ENCODE measurements at regions not wholly inside any gene's neighbourhood (a gene's known extent, or its start where the extent isn't known, plus 50 kb on each side); places are given as distances from the start of the nearest gene placed in this dataset.

DNA sequence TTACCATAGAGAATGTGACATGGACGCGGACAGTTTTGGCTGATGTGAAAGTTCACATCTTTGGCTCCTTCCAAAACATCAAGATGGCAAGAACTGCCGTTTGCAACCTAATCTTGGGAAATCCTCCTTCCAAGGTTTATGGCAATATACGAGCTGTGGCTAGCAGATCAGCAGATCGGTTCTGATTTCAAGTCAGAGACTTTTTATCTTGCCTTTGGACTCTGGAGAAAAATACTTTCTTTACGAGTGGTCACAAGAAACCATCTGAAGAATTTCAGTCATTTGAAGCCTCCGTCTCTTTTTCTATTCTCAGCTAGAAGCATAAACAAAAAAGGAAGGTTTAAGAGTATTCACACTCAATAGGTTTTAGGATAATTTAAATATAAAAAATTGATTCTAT lies 153.5 kb upstream of the MEIS2 start:
- no peak overlapping the region for H3K4me3 Mint-ChIP-seq
- Histone ChIP-seq H3K79me2 (ENCODE audit: low read depth) (no peaks in the 10 kb centered on the region), H3K27ac (no peak overlapping the region), H3K36me3 (no peaks in the 10 kb centered on the region), H3K9ac (no peak overlapping the region), H3K4me2 (no peak overlapping the region), H2AFZ (replicated peaks) (peak overlapping the region; percentile 52), H3K4me3 (no peak overlapping the region), H3F3A (ENCODE audit: low read depth) (no peaks in the 10 kb centered on the region), H3K4me1 (no peaks in the 10 kb centered on the region), H4K20me1 (ENCODE audit: low read depth) (no peaks in the 10 kb centered on the region), H3K27me3 (no peaks in the 10 kb centered on the region), H3K9me3 (ENCODE audit: low read depth) (no peaks in the 10 kb centered on the region)
- H3K4me1 Mint-ChIP-seq: no peaks in the 10 kb centered on the region
- no peaks in the 10 kb centered on the region for H3K36me3 Mint-ChIP-seq
- DNase-seq (ENCODE audit: low spot score): no peak
- TF ChIP-seq EZH2 (IDR thresholded peaks at IDR 0.05) (no peak), EZH2phosphoT487 (IDR thresholded peaks at IDR 0.05) (no peak)
- TF ChIP-seq, protein P1, sequence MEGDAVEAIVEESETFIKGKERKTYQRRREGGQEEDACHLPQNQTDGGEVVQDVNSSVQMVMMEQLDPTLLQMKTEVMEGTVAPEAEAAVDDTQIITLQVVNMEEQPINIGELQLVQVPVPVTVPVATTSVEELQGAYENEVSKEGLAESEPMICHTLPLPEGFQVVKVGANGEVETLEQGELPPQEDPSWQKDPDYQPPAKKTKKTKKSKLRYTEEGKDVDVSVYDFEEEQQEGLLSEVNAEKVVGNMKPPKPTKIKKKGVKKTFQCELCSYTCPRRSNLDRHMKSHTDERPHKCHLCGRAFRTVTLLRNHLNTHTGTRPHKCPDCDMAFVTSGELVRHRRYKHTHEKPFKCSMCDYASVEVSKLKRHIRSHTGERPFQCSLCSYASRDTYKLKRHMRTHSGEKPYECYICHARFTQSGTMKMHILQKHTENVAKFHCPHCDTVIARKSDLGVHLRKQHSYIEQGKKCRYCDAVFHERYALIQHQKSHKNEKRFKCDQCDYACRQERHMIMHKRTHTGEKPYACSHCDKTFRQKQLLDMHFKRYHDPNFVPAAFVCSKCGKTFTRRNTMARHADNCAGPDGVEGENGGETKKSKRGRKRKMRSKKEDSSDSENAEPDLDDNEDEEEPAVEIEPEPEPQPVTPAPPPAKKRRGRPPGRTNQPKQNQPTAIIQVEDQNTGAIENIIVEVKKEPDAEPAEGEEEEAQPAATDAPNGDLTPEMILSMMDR (IDR thresholded peaks at IDR 0.05): no peak
- H3K27ac Mint-ChIP-seq: no peak overlapping the region
- H3K9me3 Mint-ChIP-seq: no peaks in the 10 kb centered on the region
- no peaks in the 10 kb centered on the region for H3K27me3 Mint-ChIP-seq (ENCODE audit: insufficient read depth, low read depth)

DNA sequence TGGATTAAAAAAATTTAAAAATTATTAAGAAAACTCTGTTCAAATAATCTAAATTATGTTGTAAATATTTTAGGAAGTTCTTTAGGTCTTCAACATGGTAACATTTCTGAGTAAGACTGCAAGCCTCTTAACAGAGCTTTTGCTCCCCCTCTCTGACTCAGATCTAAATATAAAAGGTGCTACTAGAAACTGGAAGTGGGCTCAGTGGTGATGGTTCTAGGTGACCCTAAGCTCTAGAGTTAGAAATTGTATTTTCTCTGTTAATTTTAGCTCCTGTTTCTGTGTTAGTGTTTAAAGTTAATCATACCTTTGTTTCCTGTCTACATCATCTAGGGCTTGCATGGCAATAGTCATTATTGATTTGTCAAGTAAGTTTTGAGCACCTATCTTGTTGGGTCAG lies 159.9 kb upstream of the MEIS2 start:
- TF ChIP-seq, protein P1 (IDR thresholded peaks at IDR 0.05): no peak
- TF ChIP-seq EZH2 (IDR thresholded peaks at IDR 0.05): no peak
- no peak for TF ChIP-seq EZH2phosphoT487 (IDR thresholded peaks at IDR 0.05)
- Mint-ChIP-seq H3K4me3 (no peak overlapping the region), H3K27me3 (ENCODE audit: insufficient read depth, low read depth) (peaks cover 4% of the 10 kb centered on the region)

DNA sequence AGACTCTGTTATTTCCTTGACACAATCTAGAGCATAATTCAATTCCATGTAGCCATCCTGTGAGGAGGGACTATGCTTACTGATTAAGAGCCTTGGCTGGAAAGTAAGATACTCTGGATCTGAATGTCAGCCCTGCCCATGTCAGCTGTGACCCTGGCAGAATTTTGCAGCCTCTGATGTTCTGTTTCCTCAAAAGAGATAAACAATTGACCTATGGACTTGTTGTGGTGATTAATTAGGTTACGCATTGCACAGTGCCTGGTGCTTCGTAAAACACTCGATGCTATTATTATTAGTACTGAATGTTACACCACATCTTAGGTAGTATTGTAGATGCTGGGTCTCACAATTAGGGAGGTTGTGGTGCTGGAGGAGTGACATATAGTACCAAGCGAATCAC lies 161.3 kb upstream of the MEIS2 start:
- no peak overlapping the region for H3K27ac ChIP-seq
- no peaks in the 10 kb centered on the region for H3K36me3 Mint-ChIP-seq
- no peak for TF ChIP-seq EZH2 (IDR thresholded peaks at IDR 0.05)
- TF ChIP-seq, protein P1 (IDR thresholded peaks at IDR 0.05): no peak
- TF ChIP-seq EZH2phosphoT487 (IDR thresholded peaks at IDR 0.05): no peak
- H3K9ac ChIP-seq: no peak overlapping the region
- H2AFZ ChIP-seq (replicated peaks): no peak overlapping the region
- peaks cover 4% of the 10 kb centered on the region for H3K27me3 Mint-ChIP-seq (ENCODE audit: insufficient read depth, low read depth)
- no peak for DNase-seq (ENCODE audit: low spot score)
- H3K4me1 ChIP-seq: peaks cover 7% of the 10 kb centered on the region
- H3K27me3 ChIP-seq: no peaks in the 10 kb centered on the region
- H3K4me3 ChIP-seq: no peak overlapping the region
- no peaks in the 10 kb centered on the region for H3K36me3 ChIP-seq
- no peaks in the 10 kb centered on the region for H3F3A ChIP-seq (ENCODE audit: low read depth)
- no peaks in the 10 kb centered on the region for H3K9me3 Mint-ChIP-seq
- peaks cover 5% of the 10 kb centered on the region for H3K4me1 Mint-ChIP-seq
- no peak overlapping the region for H3K4me2 ChIP-seq
- no peaks in the 10 kb centered on the region for H4K20me1 ChIP-seq (ENCODE audit: low read depth)
- no peak overlapping the region for H3K27ac Mint-ChIP-seq
- H3K9me3 ChIP-seq (ENCODE audit: low read depth): no peaks in the 10 kb centered on the region
- H3K79me2 ChIP-seq (ENCODE audit: low read depth): no peaks in the 10 kb centered on the region
- H3K4me3 Mint-ChIP-seq: no peak overlapping the region

More for the DNA sequence above, 159.9 kb upstream of the MEIS2 start:
- Histone ChIP-seq H3K79me2 (ENCODE audit: low read depth) (no peaks in the 10 kb centered on the region), H3K36me3 (no peaks in the 10 kb centered on the region), H3K27ac (no peak overlapping the region), H3F3A (ENCODE audit: low read depth) (no peaks in the 10 kb centered on the region), H3K4me3 (no peak overlapping the region), H3K4me1 (peaks cover 7% of the 10 kb centered on the region), H4K20me1 (ENCODE audit: low read depth) (no peaks in the 10 kb centered on the region), H3K4me2 (no peak overlapping the region), H2AFZ (replicated peaks) (no peak overlapping the region), H3K9me3 (ENCODE audit: low read depth) (no peaks in the 10 kb centered on the region), H3K9ac (no peak overlapping the region), H3K27me3 (no peaks in the 10 kb centered on the region)
- peaks cover 5% of the 10 kb centered on the region for H3K4me1 Mint-ChIP-seq
- H3K27ac Mint-ChIP-seq: no peak overlapping the region
- H3K36me3 Mint-ChIP-seq: no peaks in the 10 kb centered on the region
- DNase-seq (ENCODE audit: low spot score): no peak
- H3K9me3 Mint-ChIP-seq: no peaks in the 10 kb centered on the region

Data from neural progenitor cell (in vitro differentiated cells).